HCT116 (cell line): ENCODE measurements at regions not wholly inside any gene's neighbourhood (a gene's known extent, or its start where the extent isn't known, plus 50 kb on each side); places are given as distances from the start of the nearest gene placed in this dataset.

ENCODE experiments used
- ATAC-seq: fragments of 200-7000 bp; cut with Tn5 transposase; 2 replicates; pipeline ENCODE4 v1.9.1; 2020; ENCODE audit warnings: mild to moderate bottlenecking, moderate library complexity
- BruUV-seq: library from RNA; stranded (reverse); fragments of 400-500 nt; replicated peaks from 2 replicates; lab custom pipeline; 2021; lab: Mats Ljungman, UMichigan
- CTCF ChIA-PET: fragments of 300-600 bp; sonication (Branson Sonifier 250); formaldehyde crosslinking; loops from one replicate; lab custom pipeline; 2021; ENCODE audit warnings: antibody characterized with exemption; lab: Charles Lee
- POLR2A ChIA-PET: fragments of 300-600, 350-600 bp; sonication (Branson Sonifier 250); formaldehyde crosslinking; loops from one replicate; lab custom pipeline; 2021; ENCODE audit warnings: antibody characterized with exemption; lab: Charles Lee
- RAD21 ChIA-PET, 2 experiments: fragments of 300-600 bp; sonication (Branson Sonifier 250); formaldehyde crosslinking; loops; one replicate each; lab custom pipeline; 2023; ENCODE audit warnings: low total read pairs in 2 of 2; ENCODE audit not compliant: uncharacterized antibody in 2 of 2, unreplicated experiment in 2 of 2, low non-redundant PET in 1 of 2; lab: Charles Lee
- DNase-seq: peaks from one replicate; pipeline ENCODE4 v3.0.0-alpha.2; 2010; ENCODE audit warnings: low read depth, low spot score
- H2AFZ ChIP-seq: fragments of 200-600 bp; shearing (Covaris generic), sonication (generic); 2 replicates; pipeline ENCODE4 v1.6.1; 2017; ENCODE audit warnings: low read depth, mixed run types, mixed read lengths, antibody characterized with exemption, low read length; ENCODE audit not compliant: poor library complexity, severe bottlenecking
- H3K27ac ChIP-seq: 2 replicates; pipeline ENCODE4 v1.5.1; 2012; ENCODE audit warnings: low read depth, low read length
- H3K27me3 ChIP-seq: fragments of 200-600 bp; sonication (generic); 2 replicates; pipeline ENCODE4 v1.6.1; 2016; ENCODE audit warnings: mixed run types, low read length, mixed read lengths; ENCODE audit not compliant: insufficient read depth
- H3K36me3 ChIP-seq, 2 experiments: fragments of 200-500 bp in 1 of 2; fragments of 200-600 bp in 1 of 2; sonication (Bioruptor generic) in 1 of 2; sonication (generic) in 1 of 2; 2 replicates each; pipeline versions ENCODE4 v1.5.1 to v1.6.1; 2014 to 2016; ENCODE audit warnings: low read length in 2 of 2, inconsistent platforms in 1 of 2, mixed read lengths in 1 of 2, mixed run types in 1 of 2; ENCODE audit not compliant: insufficient read depth in 2 of 2, control insufficient read depth in 1 of 2
- H3K4me1 ChIP-seq, 2 experiments: fragments of 200-600 bp in 1 of 2; sonication (generic) in 1 of 2; 2 replicates each; pipeline versions ENCODE4 v1.5.1 to v1.6.1; 2012 to 2017; ENCODE audit warnings: low read length in 2 of 2, inconsistent platforms in 1 of 2, mild to moderate bottlenecking in 1 of 2, mixed read lengths in 1 of 2, mixed run types in 1 of 2, moderate library complexity in 1 of 2; ENCODE audit not compliant: insufficient read depth in 2 of 2, control insufficient read depth in 1 of 2
- H3K4me2 ChIP-seq: fragments of 200-600 bp; sonication (generic); 2 replicates; pipeline ENCODE4 v1.6.1; 2017; ENCODE audit warnings: mixed run types, low read length, mixed read lengths
- H3K4me3 ChIP-seq, 2 experiments: fragments of 200-600 bp in 1 of 2; sonication (generic) in 1 of 2; replicated peaks in 1 of 2; 2 replicates each; pipeline ENCODE4 v1.5.1; 2011 to 2016; ENCODE audit warnings: low read length in 2 of 2, control low read depth in 1 of 2, low read depth in 1 of 2, mild to moderate bottlenecking in 1 of 2, mixed read lengths in 1 of 2, mixed run types in 1 of 2
- H3K79me2 ChIP-seq: fragments of 200-600 bp; sonication (generic); 2 replicates; pipeline ENCODE4 v1.6.1; 2017; ENCODE audit warnings: mild to moderate bottlenecking, mixed run types, low read length, moderate library complexity, mixed read lengths; ENCODE audit not compliant: insufficient read depth
- H3K9ac ChIP-seq: fragments of 200-600 bp; sonication (generic); 2 replicates; pipeline ENCODE4 v1.6.1; 2016; ENCODE audit warnings: low read length, mixed read lengths
- H3K9me2 ChIP-seq: fragments of 200-600 bp; sonication (generic), shearing (Covaris generic); 2 replicates; pipeline ENCODE4 v1.6.1; 2017; ENCODE audit warnings: mixed run types, mild to moderate bottlenecking, moderate library complexity; ENCODE audit not compliant: insufficient read depth
- H3K9me3 ChIP-seq, 2 experiments: fragments of 200-500 bp in 1 of 2; fragments of 200-600 bp in 1 of 2; sonication (Bioruptor generic) in 1 of 2; sonication (generic) in 1 of 2; 2 replicates each; pipeline ENCODE4 v1.6.1; 2014 to 2017; ENCODE audit warnings: low read length in 2 of 2, mixed read lengths in 2 of 2, inconsistent platforms in 1 of 2, low read depth in 1 of 2, mild to moderate bottlenecking in 1 of 2, mixed run types in 1 of 2, moderate library complexity in 1 of 2; ENCODE audit not compliant: control insufficient read depth in 1 of 2, insufficient read depth in 1 of 2
- H4K20me1 ChIP-seq: fragments of 200-600 bp; sonication (generic), shearing (Covaris generic); 2 replicates; pipeline ENCODE4 v1.6.1; 2017; ENCODE audit warnings: mixed run types, mild to moderate bottlenecking, moderate library complexity; ENCODE audit not compliant: insufficient read depth
- CBX3 ChIP-seq: IDR thresholded peaks from 2 replicates; pipeline ENCODE4 v1.6.1; 2012; ENCODE audit warnings: low read depth
- ELF1 ChIP-seq: IDR thresholded peaks from 2 replicates; pipeline ENCODE4 v1.6.1; 2012; ENCODE audit warnings: low read depth, borderline replicate concordance
- EZH2 ChIP-seq: fragments of 200-600 bp; sonication (generic); IDR thresholded peaks from 2 replicates; pipeline ENCODE4 v1.6.1; 2017; ENCODE audit warnings: antibody characterized with exemption, mixed run types
- FOSL1 ChIP-seq: IDR thresholded peaks from 2 replicates; pipeline ENCODE4 v1.6.1; 2012; ENCODE audit warnings: low read depth
- MAX ChIP-seq: IDR thresholded peaks from 2 replicates; pipeline ENCODE4 v1.6.1; 2012
- POLR2AphosphoS5 ChIP-seq: IDR thresholded peaks from 2 replicates; pipeline ENCODE4 v1.6.1; 2011; ENCODE audit warnings: mild to moderate bottlenecking, low read depth, low read length, moderate library complexity
- REST ChIP-seq: IDR thresholded peaks from 2 replicates; pipeline ENCODE4 v1.6.1; 2012; ENCODE audit warnings: low read depth
- SIN3A ChIP-seq: IDR thresholded peaks from 2 replicates; pipeline ENCODE4 v1.6.1; 2012; ENCODE audit warnings: low read depth
- SRF ChIP-seq: IDR thresholded peaks from 2 replicates; pipeline ENCODE4 v1.6.1; 2012; ENCODE audit warnings: low read depth
- TCF7L2 ChIP-seq: IDR thresholded peaks from 2 replicates; pipeline ENCODE4 v1.7.0; 2011; ENCODE audit warnings: borderline replicate concordance, inconsistent platforms; ENCODE audit not compliant: insufficient read depth, insufficient read length; ENCODE audit errors: extremely low read depth
- YY1 ChIP-seq: IDR thresholded peaks from 2 replicates; pipeline ENCODE4 v1.6.1; 2011; ENCODE audit warnings: low read length, low read depth, moderate library complexity, mild to moderate bottlenecking; ENCODE audit not compliant: insufficient replicate concordance; ENCODE audit errors: extremely low read depth
- ZBTB33 ChIP-seq: IDR thresholded peaks from 2 replicates; pipeline ENCODE4 v1.6.1; 2011; ENCODE audit warnings: mild to moderate bottlenecking, low read length, moderate library complexity; ENCODE audit not compliant: insufficient replicate concordance; ENCODE audit errors: extremely low read depth
- ZFX ChIP-seq: fragments of 450-650 bp; IDR thresholded peaks from 2 replicates; pipeline ENCODE4 v1.6.1; 2017
- ZNF274 ChIP-seq: fragments of 200-500 bp; sonication (Bioruptor generic); IDR thresholded peaks from 2 replicates; pipeline ENCODE4 v1.6.1; 2014; ENCODE audit warnings: mild to moderate bottlenecking, low read depth, low read length, inconsistent platforms
- intact Hi-C: fragments of 100-400 bp; cut with micrococcal nuclease; formaldehyde crosslinking; loops from 2 replicates; pipeline ENCODE4 v1.10.0; 2022

- no peak overlapping the region for H3K27ac ChIP-seq
- H3K27me3 ChIP-seq, result no peaks in the 10 kb centered on the region; the same call in 1 of the 2 replicates
- intact Hi-C loops, result no loop called here
- H4K20me1 ChIP-seq, result no peaks in the 10 kb centered on the region
- H3K4me3 ChIP-seq, result no peak overlapping the region
- CTCF ChIA-PET, result no interaction called here
- no peaks in the 10 kb centered on the region for H3K4me1 ChIP-seq
- no TSS peak for BruUV-seq
- no peak for TF ChIP-seq EZH2
- TF ChIP-seq POLR2AphosphoS5, result no peak
- TF ChIP-seq TCF7L2, result no peak
- TF ChIP-seq FOSL1, result no peak
- TF ChIP-seq ELF1, result no peak
- no peak for TF ChIP-seq ZBTB33
- no peak for TF ChIP-seq ZFX
- TF ChIP-seq SRF, result no peak
- TF ChIP-seq REST, result no peak
- no peak for TF ChIP-seq YY1
- no peak for TF ChIP-seq SIN3A
- no peak for TF ChIP-seq MAX
- no peak for TF ChIP-seq ZNF274
- TF ChIP-seq CBX3, result no peak
- H2AFZ ChIP-seq, result no peak overlapping the region
- DNase-seq (no peak), ATAC-seq (no peak)
- POLR2A ChIA-PET, result no interaction called here
- no peaks in the 10 kb centered on the region for H3K9me2 ChIP-seq
- no peaks in the 10 kb centered on the region for H3K79me2 ChIP-seq
- H3K9me3 ChIP-seq, result no peaks in the 10 kb centered on the region
- RAD21 ChIA-PET, result no interaction called here
- no peaks in the 10 kb centered on the region for H3K36me3 ChIP-seq
- no peak overlapping the region for H3K4me2 ChIP-seq
- H3K9ac ChIP-seq, result no peak overlapping the region
These were observed 71.2 kb downstream of the FAM43A start for GRCh38 chr3:194756791-194757325.
